ENCODE measurements at regions not wholly inside any gene's neighbourhood (a gene's known extent, or its start where the extent isn't known, plus 50 kb on each side); places are given as distances from the start of the nearest gene placed in this dataset.

- Histone ChIP-seq H2AFZ (ENCODE audit: low read depth) (no peak overlapping the region), H3K27me3 (ENCODE audit: insufficient read depth, low read depth) (no peaks in the 10 kb centered on the region; the same call in 1 of the 2 replicates), H3K4me3 (IDR thresholded peaks at IDR 0.05; ENCODE audit: insufficient read depth, low read depth, low read length) (no peak overlapping the region), H4K20me1 (ENCODE audit: insufficient read depth) (no peaks in the 10 kb centered on the region), H3K36me3 (ENCODE audit: insufficient read depth) (no peaks in the 10 kb centered on the region), H3K27ac (no peak overlapping the region), H3K9ac (no peak overlapping the region), H3K79me2 (ENCODE audit: insufficient read depth, low read depth) (no peaks in the 10 kb centered on the region), H3K4me1 (ENCODE audit: low read depth, poor library complexity, severe bottlenecking) (no peaks in the 10 kb centered on the region), H3K4me2 (no peak overlapping the region)
- no peak for TF ChIP-seq CTCF (conservative IDR thresholded peaks at IDR 0.05; ENCODE audit: low read depth, low read length)
Measured at GRCh38 chr10:130746311-130746710, 565.2 kb downstream of the TCERG1L start.

GRCh38 chr10:130747356-130747755 lies 564.2 kb downstream of the TCERG1L start:
- no peak overlapping the region for H3K4me3 ChIP-seq (IDR thresholded peaks at IDR 0.05; ENCODE audit: insufficient read depth, low read depth, low read length)
- no peaks in the 10 kb centered on the region for H3K4me1 ChIP-seq (ENCODE audit: low read depth, poor library complexity, severe bottlenecking)
- H2AFZ ChIP-seq (ENCODE audit: low read depth): no peak overlapping the region
- TF ChIP-seq CTCF (conservative IDR thresholded peaks at IDR 0.05; ENCODE audit: low read depth, low read length): no peak
- no peaks in the 10 kb centered on the region for H3K79me2 ChIP-seq (ENCODE audit: insufficient read depth, low read depth)
- no peak overlapping the region for H3K4me2 ChIP-seq
- no peaks in the 10 kb centered on the region for H4K20me1 ChIP-seq (ENCODE audit: insufficient read depth)
- H3K27ac ChIP-seq: no peak overlapping the region
- H3K9ac ChIP-seq: no peak overlapping the region
- H3K27me3 ChIP-seq (ENCODE audit: insufficient read depth, low read depth): no peaks in the 10 kb centered on the region; the same call in 1 of the 2 replicates
- H3K36me3 ChIP-seq (ENCODE audit: insufficient read depth): no peaks in the 10 kb centered on the region

- Histone ChIP-seq H3K79me2 (ENCODE audit: insufficient read depth, low read depth) (no peaks in the 10 kb centered on the region), H3K27me3 (ENCODE audit: insufficient read depth, low read depth) (no peaks in the 10 kb centered on the region; the same call in 1 of the 2 replicates), H3K4me1 (ENCODE audit: low read depth, poor library complexity, severe bottlenecking) (no peaks in the 10 kb centered on the region), H3K4me2 (no peak overlapping the region), H3K27ac (no peak overlapping the region), H3K4me3 (IDR thresholded peaks at IDR 0.05; ENCODE audit: insufficient read depth, low read depth, low read length) (no peak overlapping the region), H4K20me1 (ENCODE audit: insufficient read depth) (no peaks in the 10 kb centered on the region), H2AFZ (ENCODE audit: low read depth) (no peak overlapping the region), H3K36me3 (ENCODE audit: insufficient read depth) (no peaks in the 10 kb centered on the region), H3K9ac (no peak overlapping the region)
- TF ChIP-seq CTCF (conservative IDR thresholded peaks at IDR 0.05; ENCODE audit: low read depth, low read length): no peak
Measured at GRCh38 chr10:130747946-130748345, 563.6 kb downstream of the TCERG1L start.

GRCh38 chr10:130748409-130749057 lies 563.0 kb downstream of the TCERG1L start:
- no peaks in the 10 kb centered on the region for H3K36me3 ChIP-seq (ENCODE audit: insufficient read depth)
- no peak overlapping the region for H3K4me2 ChIP-seq
- H3K9ac ChIP-seq: no peak overlapping the region
- no peaks in the 10 kb centered on the region; the same call in 1 of the 2 replicates for H3K27me3 ChIP-seq (ENCODE audit: insufficient read depth, low read depth)
- no peaks in the 10 kb centered on the region for H3K4me1 ChIP-seq (ENCODE audit: low read depth, poor library complexity, severe bottlenecking)
- no peaks in the 10 kb centered on the region for H3K79me2 ChIP-seq (ENCODE audit: insufficient read depth, low read depth)
- H3K4me3 ChIP-seq (IDR thresholded peaks at IDR 0.05; ENCODE audit: insufficient read depth, low read depth, low read length): no peak overlapping the region
- no peak overlapping the region for H3K27ac ChIP-seq
- H2AFZ ChIP-seq (ENCODE audit: low read depth): no peak overlapping the region
- no peak for TF ChIP-seq CTCF (conservative IDR thresholded peaks at IDR 0.05; ENCODE audit: low read depth, low read length)
- H4K20me1 ChIP-seq (ENCODE audit: insufficient read depth): no peaks in the 10 kb centered on the region

Measured in KMS-11 (cell line).